ENCODE measurements at regions not wholly inside any gene's neighbourhood (a gene's known extent, or its start where the extent isn't known, plus 50 kb on each side); places are given as distances from the start of the nearest gene placed in this dataset.

GRCh38 chr5:153257381-153257780 lies 233.1 kb upstream of the GRIA1 start:
- TF ChIP-seq, protein P1, sequence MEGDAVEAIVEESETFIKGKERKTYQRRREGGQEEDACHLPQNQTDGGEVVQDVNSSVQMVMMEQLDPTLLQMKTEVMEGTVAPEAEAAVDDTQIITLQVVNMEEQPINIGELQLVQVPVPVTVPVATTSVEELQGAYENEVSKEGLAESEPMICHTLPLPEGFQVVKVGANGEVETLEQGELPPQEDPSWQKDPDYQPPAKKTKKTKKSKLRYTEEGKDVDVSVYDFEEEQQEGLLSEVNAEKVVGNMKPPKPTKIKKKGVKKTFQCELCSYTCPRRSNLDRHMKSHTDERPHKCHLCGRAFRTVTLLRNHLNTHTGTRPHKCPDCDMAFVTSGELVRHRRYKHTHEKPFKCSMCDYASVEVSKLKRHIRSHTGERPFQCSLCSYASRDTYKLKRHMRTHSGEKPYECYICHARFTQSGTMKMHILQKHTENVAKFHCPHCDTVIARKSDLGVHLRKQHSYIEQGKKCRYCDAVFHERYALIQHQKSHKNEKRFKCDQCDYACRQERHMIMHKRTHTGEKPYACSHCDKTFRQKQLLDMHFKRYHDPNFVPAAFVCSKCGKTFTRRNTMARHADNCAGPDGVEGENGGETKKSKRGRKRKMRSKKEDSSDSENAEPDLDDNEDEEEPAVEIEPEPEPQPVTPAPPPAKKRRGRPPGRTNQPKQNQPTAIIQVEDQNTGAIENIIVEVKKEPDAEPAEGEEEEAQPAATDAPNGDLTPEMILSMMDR (optimal IDR thresholded peaks at IDR 0.05 in 1 of 3, IDR thresholded peaks at IDR 0.05 in 1 of 3, conservative IDR thresholded peaks at IDR 0.05 in 1 of 3; ENCODE audit: extremely low read depth in 1 of 3, insufficient read depth in 2 of 3, low read length in 3 of 3), result no peak
- no peak for TF ChIP-seq EZH2 (IDR thresholded peaks at IDR 0.05; ENCODE audit: low read length)
